Kidney epithelial cell (primary cell): ENCODE measurements at regions not wholly inside any gene's neighbourhood (a gene's known extent, or its start where the extent isn't known, plus 50 kb on each side); places are given as distances from the start of the nearest gene placed in this dataset.
"Not testable (repeated sequence)": the region's sequence is repeated elsewhere in the genome, so short reads cannot be mapped to it uniquely, and the experiment has no call there.

Experiments
- DNase-seq: peaks from one replicate; pipeline ENCODE4 v3.0.0-alpha.2; 2010; ENCODE audit warnings: low read depth
- H3K27me3 ChIP-seq: 2 replicates; pipeline ENCODE4 v1.6.0; 2011; ENCODE audit warnings: low read length; ENCODE audit not compliant: control insufficient read depth, insufficient read depth
- H3K36me3 ChIP-seq: 2 replicates; pipeline ENCODE4 v1.5.1; 2011; ENCODE audit warnings: low read length; ENCODE audit not compliant: control insufficient read depth, insufficient read depth
- H3K4me3 ChIP-seq: 2 replicates; pipeline ENCODE4 v1.5.1; 2011; ENCODE audit warnings: low read depth, mild to moderate bottlenecking, control low read depth, low read length
- CTCF ChIP-seq: IDR thresholded peaks from 2 replicates; pipeline ENCODE4 v1.5.1; 2011; ENCODE audit warnings: mild to moderate bottlenecking, moderate library complexity, low read length, control low read depth, inconsistent platforms; ENCODE audit not compliant: insufficient read depth, poor library complexity, severe bottlenecking

DNA sequence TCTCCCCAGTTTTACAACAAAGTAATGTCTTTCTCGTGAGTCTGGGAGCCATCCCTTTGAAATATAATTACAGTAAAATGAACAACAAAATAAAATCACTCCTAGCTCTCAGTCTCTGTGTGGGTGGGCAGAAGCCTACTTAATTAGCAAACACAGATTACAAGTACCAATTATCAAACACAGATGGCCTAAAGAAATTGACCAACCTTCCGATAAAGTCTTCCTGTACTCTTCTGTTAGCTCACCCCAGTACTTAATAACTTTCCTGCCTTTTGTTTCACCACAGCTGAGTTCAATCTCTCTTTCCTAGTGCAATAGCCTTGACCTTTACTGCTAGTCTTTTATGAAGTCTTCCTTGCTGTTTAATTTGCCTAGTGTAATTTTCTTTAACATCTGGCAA, 719.2 kb upstream of the MBL2 start:
- Histone ChIP-seq H3K4me3 (no peak overlapping the region), H3K36me3 (no peaks in the 10 kb centered on the region), H3K27me3 (no peaks in the 10 kb centered on the region)
- no peak for DNase-seq
- TF ChIP-seq CTCF, result no peak

GRCh38 chr10:53490553-53490952, 718.0 kb upstream of the MBL2 start:
- no peak for TF ChIP-seq CTCF
- H3K4me3 ChIP-seq, result no peak overlapping the region

DNA sequence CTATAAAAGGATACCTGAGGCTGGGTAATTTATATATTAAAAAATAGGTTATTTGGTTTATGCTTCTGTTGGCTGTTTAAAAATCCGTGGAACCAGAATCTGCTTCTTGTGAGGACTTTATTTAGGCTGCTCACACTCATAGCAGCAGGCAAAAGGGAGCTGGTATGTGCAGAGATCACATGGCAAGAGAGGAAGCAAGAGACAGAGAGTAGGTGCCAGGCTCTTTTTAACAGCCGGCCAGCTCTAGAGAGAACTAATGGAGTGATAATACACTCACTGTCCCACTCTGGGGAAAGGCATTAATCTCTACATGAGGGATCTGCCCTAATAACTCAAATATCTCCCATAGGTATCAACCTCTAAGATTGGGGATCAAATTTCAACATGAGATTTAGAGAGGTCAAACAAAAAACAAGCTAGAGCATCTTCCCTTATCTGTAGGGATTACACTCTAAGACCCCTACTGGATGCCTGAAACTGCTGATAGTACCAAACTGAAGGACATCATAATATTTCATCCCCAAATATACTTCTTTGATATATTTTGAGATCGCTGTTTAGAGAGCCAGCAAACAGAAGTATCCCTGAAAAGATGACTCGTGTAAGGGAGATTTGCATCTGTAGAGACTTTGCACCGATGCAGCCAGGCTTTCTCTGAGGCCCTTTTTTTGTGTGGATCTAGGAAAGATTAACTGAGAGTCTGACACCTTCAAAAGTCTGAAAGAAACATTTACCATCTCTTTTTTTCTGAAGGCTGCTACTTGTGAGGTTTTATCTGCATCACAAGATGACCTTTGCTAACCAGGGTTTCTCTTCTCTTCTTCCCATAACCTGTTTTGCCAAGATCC, 717.0 kb upstream of the MBL2 start:
- no peak overlapping the region for H3K4me3 ChIP-seq
- no peak for TF ChIP-seq CTCF
- H3K27me3 ChIP-seq, result no peaks in the 10 kb centered on the region
- no peaks in the 10 kb centered on the region for H3K36me3 ChIP-seq
- no peak for DNase-seq

More at GRCh38 chr10:53490553-53490952, 718.0 kb upstream of the MBL2 start:
- no peaks in the 10 kb centered on the region for H3K36me3 ChIP-seq
- DNase-seq, result no peak
- H3K27me3 ChIP-seq, result no peaks in the 10 kb centered on the region

DNA sequence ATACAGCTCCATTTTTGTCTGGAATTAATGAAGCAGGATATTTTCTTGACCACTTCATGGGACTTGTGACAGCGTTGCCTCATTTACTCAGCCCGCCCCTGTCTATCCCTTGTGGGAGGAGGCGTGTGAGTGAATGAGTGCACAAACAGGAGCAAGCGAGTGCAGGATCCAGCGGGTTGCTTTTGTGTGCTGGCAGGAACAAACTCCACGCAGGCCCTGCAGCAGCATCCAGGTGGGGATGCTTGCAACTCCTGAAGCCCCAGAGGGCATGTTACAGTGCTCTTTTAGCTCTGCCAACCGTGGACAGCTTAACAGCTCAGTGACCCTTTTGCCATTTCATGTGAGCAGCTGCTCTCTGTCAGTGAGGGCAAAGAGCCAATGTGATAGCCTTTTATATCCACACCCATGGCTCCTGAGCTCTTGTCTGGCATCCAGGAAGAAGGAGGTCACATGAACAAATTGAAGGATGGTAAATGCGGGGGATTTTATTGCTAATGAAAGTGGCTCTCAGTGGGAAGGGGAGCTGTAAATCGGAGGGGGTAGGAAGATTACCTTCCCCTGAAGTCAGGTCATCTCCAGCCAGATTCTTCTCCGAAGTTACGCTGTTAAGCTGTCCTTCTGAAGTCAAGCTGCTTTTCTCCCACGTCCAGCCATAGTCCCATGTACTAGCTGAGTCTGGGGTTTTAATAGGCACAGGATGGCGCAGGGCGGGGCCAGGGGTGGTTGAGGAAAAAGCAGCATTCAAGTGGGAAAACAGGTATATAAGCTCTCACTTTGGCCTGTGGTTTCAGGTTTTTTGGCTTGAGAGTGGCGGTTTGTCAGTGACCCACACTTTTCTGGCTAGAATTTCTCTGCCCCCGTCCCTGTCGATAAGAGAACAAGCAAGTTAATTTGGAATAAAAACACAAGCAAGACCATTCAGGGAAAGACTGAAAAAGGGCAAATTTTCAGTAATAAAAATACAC, 714.7 kb upstream of the MBL2 start:
- Histone ChIP-seq H3K4me3 (no peak overlapping the region), H3K36me3 (no peaks in the 10 kb centered on the region), H3K27me3 (no peaks in the 10 kb centered on the region)
- no peak for DNase-seq
- no peak for TF ChIP-seq CTCF

DNA sequence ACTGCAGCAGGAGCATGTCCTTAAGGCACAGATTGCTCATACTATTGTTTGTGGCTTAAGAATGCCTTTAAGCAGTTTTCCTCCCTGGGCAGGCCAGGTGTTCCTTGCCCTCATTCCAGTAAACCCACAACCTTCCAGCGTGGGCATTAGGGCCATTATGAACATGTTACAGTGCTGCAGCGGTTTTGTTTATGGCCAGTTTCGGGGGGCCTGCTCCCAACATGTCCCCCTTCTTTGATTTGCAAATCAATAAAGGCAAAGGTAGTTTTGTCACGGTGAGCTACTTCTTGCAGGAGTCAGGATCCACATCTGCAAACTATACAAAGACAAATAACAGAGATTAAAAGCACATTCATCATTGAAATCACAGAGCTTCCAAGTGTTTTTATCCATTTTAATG, 712.8 kb upstream of the MBL2 start:
- H3K4me3 ChIP-seq, H3K36me3 ChIP-seq, DNase-seq, H3K27me3 ChIP-seq: not testable (repeated sequence)

GRCh38 chr10:53479365-53479764, 706.8 kb upstream of the MBL2 start:
- no peak for TF ChIP-seq CTCF
- Histone ChIP-seq H3K27me3 (no peaks in the 10 kb centered on the region), H3K36me3 (no peaks in the 10 kb centered on the region), H3K4me3 (no peak overlapping the region)
- no peak for DNase-seq
